Cardiac muscle cell (in vitro differentiated cells and primary cell): ENCODE measurements at regions not wholly inside any gene's neighbourhood (a gene's known extent, or its start where the extent isn't known, plus 50 kb on each side); places are given as distances from the start of the nearest gene placed in this dataset.
A peak's percentile ranks its signal among the peaks of the same experiment; 100 is the strongest.

Experiments
- DNase-seq, 2 donors: peaks; one replicate each; pipeline versions ENCODE4 v3.0.0 to v3.0.0-alpha.2; 2010 to 2017; ENCODE audit warnings: low read depth in 1 of 2, low spot score in 1 of 2
- H3K27ac ChIP-seq: fragments of 200-600 bp; sonication (generic); 2 replicates; pipeline ENCODE4 v1.5.1; 2016
- H3K27me3 ChIP-seq: fragments of 200-600 bp; sonication (generic); 2 replicates; pipeline ENCODE4 v1.6.0; 2016; ENCODE audit warnings: control low read depth
- H3K36me3 ChIP-seq: fragments of 200-600 bp; sonication (generic); 2 replicates; pipeline ENCODE4 v1.5.1; 2016; ENCODE audit warnings: control low read depth
- H3K4me1 ChIP-seq: fragments of 200-600 bp; sonication (generic); 2 replicates; pipeline ENCODE4 v1.8.1; 2017; ENCODE audit warnings: low read depth, mild to moderate bottlenecking, mixed run types
- H3K4me3 ChIP-seq: fragments of 200-600 bp; sonication (generic); 2 replicates; pipeline ENCODE4 v1.5.1; 2016; ENCODE audit warnings: mild to moderate bottlenecking
- H3K9me3 ChIP-seq: fragments of 200-600 bp; sonication (generic); 2 replicates; pipeline ENCODE4 v1.5.1; 2017; ENCODE audit warnings: low read depth, mild to moderate bottlenecking, control low read depth
- TF ChIP-seq, protein P1 (sequence below): IDR thresholded peaks from 2 replicates; pipeline ENCODE4 v1.5.1; 2012; ENCODE audit warnings: low read depth, mild to moderate bottlenecking, low read length

DNA sequence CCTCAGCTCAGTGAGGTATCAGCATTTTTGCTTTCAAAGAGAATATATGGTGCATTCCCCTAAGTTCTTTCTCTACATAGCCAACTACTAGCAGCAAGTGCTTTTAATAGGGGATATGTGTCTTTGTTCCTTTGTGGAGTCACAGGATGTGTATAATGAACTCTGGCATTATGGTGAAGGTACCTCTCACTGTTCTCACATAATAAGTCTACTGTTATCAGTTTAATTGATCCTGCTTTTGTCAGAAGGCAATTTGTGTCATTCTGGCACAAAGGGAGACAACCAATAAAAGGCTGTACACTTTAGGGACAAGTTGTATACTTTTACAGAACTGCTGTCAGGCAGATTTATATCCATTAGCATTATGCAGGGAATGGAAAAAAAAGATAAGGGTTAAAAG lies 531.4 kb upstream of the RIOK2 start:
- H3K27me3 ChIP-seq = no peaks in the 10 kb centered on the region
- H3K36me3 ChIP-seq = no peaks in the 10 kb centered on the region
- H3K27ac ChIP-seq = no peak overlapping the region
- no peak for DNase-seq
- no peaks in the 10 kb centered on the region for H3K4me1 ChIP-seq
- no peak overlapping the region for H3K4me3 ChIP-seq
- TF ChIP-seq, protein P1, sequence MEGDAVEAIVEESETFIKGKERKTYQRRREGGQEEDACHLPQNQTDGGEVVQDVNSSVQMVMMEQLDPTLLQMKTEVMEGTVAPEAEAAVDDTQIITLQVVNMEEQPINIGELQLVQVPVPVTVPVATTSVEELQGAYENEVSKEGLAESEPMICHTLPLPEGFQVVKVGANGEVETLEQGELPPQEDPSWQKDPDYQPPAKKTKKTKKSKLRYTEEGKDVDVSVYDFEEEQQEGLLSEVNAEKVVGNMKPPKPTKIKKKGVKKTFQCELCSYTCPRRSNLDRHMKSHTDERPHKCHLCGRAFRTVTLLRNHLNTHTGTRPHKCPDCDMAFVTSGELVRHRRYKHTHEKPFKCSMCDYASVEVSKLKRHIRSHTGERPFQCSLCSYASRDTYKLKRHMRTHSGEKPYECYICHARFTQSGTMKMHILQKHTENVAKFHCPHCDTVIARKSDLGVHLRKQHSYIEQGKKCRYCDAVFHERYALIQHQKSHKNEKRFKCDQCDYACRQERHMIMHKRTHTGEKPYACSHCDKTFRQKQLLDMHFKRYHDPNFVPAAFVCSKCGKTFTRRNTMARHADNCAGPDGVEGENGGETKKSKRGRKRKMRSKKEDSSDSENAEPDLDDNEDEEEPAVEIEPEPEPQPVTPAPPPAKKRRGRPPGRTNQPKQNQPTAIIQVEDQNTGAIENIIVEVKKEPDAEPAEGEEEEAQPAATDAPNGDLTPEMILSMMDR = no peak
- H3K9me3 ChIP-seq = no peaks in the 10 kb centered on the region

DNA sequence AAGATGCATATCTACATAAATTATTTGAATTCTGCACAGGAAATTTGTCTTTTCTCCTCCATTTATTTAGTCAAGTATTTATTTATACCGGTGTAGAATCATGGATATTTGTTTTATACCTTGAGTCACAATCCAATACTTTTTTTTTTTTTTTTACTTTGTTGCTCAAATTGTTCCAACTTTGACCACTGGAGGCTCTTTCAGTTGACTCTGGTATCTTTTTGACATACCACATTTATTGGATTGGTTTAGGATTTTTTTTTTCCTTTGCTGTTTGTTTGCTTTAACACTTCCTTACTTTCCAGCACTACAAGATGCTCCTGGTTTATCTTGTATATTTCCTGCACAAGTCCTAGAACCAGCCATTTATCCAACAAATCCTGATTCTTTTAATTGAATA lies 543.1 kb upstream of the RIOK2 start:
- Histone ChIP-seq H3K4me3 (no peak overlapping the region), H3K4me1 (no peaks in the 10 kb centered on the region), H3K27ac (no peak overlapping the region), H3K9me3 (no peaks in the 10 kb centered on the region), H3K27me3 (no peaks in the 10 kb centered on the region), H3K36me3 (no peaks in the 10 kb centered on the region)
- TF ChIP-seq, protein P1 = no peak
- no peak for DNase-seq

DNA sequence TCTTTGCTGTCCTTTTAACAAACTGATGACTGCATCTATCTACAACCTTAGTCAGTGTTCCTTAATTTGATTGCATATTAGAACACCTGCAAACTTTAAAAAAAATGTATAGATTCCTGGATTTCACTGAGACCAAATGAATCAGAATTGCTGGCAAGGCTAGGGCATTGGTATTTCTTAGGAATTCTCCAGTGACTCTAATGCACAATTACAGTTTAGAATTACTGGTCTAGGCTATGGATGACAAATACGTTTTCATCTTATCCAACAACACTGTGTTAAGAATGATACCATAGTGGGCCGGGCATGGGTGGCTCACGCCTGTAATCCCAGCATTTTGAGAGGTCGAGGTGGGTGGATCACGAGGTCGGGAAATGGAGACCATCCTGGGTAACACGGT lies 545.9 kb upstream of the RIOK2 start:
- no peak for DNase-seq
- H3K27ac ChIP-seq = no peak overlapping the region
- no peaks in the 10 kb centered on the region for H3K9me3 ChIP-seq
- no peaks in the 10 kb centered on the region for H3K36me3 ChIP-seq
- H3K4me3 ChIP-seq = no peak overlapping the region
- H3K4me1 ChIP-seq = no peaks in the 10 kb centered on the region
- TF ChIP-seq, protein P1 = no peak
- no peaks in the 10 kb centered on the region for H3K27me3 ChIP-seq

DNA sequence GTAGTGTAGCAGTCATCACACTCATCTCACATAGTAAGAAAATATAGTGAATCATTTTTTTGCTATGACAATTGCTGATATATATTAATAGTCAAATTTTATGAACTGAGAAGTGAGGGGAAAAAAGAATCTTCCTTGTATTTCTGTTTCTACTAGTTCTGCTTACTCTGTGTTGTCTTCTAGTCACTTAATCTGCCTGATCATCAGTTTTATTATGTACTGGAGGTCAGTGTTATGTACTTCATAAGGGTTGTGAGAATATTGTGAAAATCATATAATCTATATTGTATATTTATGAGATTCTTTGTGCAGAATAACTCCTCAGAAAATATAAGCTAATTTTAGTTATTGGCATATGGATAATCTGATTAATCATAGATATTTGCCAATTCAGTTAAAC lies 546.9 kb upstream of the RIOK2 start:
- Histone ChIP-seq H3K27ac (no peak overlapping the region), H3K36me3 (no peaks in the 10 kb centered on the region), H3K27me3 (no peaks in the 10 kb centered on the region), H3K9me3 (no peaks in the 10 kb centered on the region), H3K4me1 (no peaks in the 10 kb centered on the region), H3K4me3 (no peak overlapping the region)
- TF ChIP-seq, protein P1 = no peak
- no peak for DNase-seq

DNA sequence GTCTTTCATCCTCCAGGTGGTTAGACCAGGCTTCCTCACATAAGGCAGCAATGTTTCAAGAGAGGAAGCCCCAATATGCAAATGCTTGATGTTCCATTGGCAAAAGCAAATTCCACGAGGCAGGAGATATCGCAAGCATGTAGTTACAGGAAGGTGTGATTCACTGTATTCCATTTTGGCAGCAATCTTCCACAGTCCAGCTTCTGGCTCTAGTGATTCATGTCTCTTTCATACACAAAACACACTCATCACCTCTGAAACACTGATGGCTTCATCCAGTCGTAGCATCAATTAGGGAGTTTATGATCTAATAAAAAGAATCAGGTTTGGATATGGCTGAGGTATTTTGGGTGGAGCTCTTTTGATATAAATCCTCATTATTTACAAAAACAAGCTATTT lies 552.2 kb upstream of the RIOK2 start:
- no peaks in the 10 kb centered on the region for H3K36me3 ChIP-seq
- H3K9me3 ChIP-seq = no peaks in the 10 kb centered on the region
- H3K4me1 ChIP-seq = no peaks in the 10 kb centered on the region
- H3K27ac ChIP-seq = no peak overlapping the region
- no peak overlapping the region for H3K4me3 ChIP-seq
- TF ChIP-seq, protein P1 = no peak
- H3K27me3 ChIP-seq = no peaks in the 10 kb centered on the region
- peak in 1 of 2 donors; percentile 86 for DNase-seq

DNA sequence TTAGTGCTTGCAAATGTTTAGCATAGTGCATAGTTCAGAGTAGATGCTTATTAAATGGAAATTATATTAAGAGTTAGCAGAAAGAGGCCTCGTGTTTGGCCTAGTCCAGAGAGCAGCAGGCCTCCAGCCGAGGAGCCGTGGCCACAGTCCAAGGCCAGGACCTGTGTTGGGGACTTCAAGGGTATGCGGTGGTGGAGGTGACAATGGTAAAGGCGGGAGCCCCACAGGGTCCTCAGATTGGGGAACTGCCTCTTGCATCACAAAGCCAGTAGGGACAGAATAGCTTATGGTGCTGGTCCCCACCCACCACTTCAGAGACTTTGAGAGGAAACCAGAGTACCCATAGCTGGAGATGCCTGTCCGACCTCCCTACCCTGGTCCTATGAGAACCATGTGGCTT lies 554.6 kb upstream of the RIOK2 start:
- H3K27ac ChIP-seq = no peak overlapping the region
- H3K9me3 ChIP-seq = no peaks in the 10 kb centered on the region
- no peaks in the 10 kb centered on the region for H3K36me3 ChIP-seq
- H3K4me3 ChIP-seq = no peak overlapping the region
- H3K27me3 ChIP-seq = no peaks in the 10 kb centered on the region
- no peaks in the 10 kb centered on the region for H3K4me1 ChIP-seq
- no peak for DNase-seq
- TF ChIP-seq, protein P1 = no peak
